Endodermal cell (in vitro differentiated cells): ENCODE measurements at regions not wholly inside any gene's neighbourhood (a gene's known extent, or its start where the extent isn't known, plus 50 kb on each side); places are given as distances from the start of the nearest gene placed in this dataset.

Experiments
- DNase-seq: peaks from one replicate; pipeline ENCODE4 v3.0.0-alpha.2; 2017
- H3K27ac ChIP-seq: 2 replicates; pipeline ENCODE4 v1.5.1; 2013; ENCODE audit warnings: mild to moderate bottlenecking, low read depth, low read length, moderate library complexity
- H3K27me3 ChIP-seq: 2 replicates; pipeline ENCODE4 v1.6.1; 2013; ENCODE audit warnings: mild to moderate bottlenecking, low read length, moderate library complexity; ENCODE audit not compliant: insufficient read depth, control insufficient read depth, poor library complexity, severe bottlenecking
- H3K36me3 ChIP-seq: 2 replicates; pipeline ENCODE4 v1.7.0; 2013; ENCODE audit warnings: mild to moderate bottlenecking, low read length, moderate library complexity; ENCODE audit not compliant: control insufficient read depth, insufficient read depth
- H3K4me1 ChIP-seq: one replicate; pipeline ENCODE4 v1.7.0; 2013; ENCODE audit warnings: low read length; ENCODE audit not compliant: control insufficient read depth, insufficient read depth
- H3K4me3 ChIP-seq: 2 replicates; pipeline ENCODE4 v1.5.1; 2013; ENCODE audit warnings: mild to moderate bottlenecking, low read length, moderate library complexity
- H3K9ac ChIP-seq: 2 replicates; pipeline ENCODE4 v1.6.1; 2013; ENCODE audit warnings: mild to moderate bottlenecking, low read length, moderate library complexity; ENCODE audit not compliant: poor library complexity, severe bottlenecking; ENCODE audit errors: extremely low read depth
- H3K9me3 ChIP-seq: 2 replicates; pipeline ENCODE4 v1.6.1; 2013; ENCODE audit warnings: mild to moderate bottlenecking, low read length, moderate library complexity; ENCODE audit not compliant: control insufficient read depth
- H3K27ac Mint-ChIP-seq: 2 replicates; pipeline ENCODE4 v1.8.0; 2020; ENCODE audit warnings: mixed read lengths
- H3K27me3 Mint-ChIP-seq: 2 replicates; pipeline ENCODE4 v1.8.0; 2021; ENCODE audit warnings: mild to moderate bottlenecking, mixed read lengths; ENCODE audit not compliant: insufficient read depth
- H3K36me3 Mint-ChIP-seq: 2 replicates; pipeline ENCODE4 v1.8.0; 2020; ENCODE audit warnings: low read depth, mixed read lengths
- H3K4me1 Mint-ChIP-seq: 2 replicates; pipeline ENCODE4 v1.8.0; 2020; ENCODE audit warnings: mixed read lengths
- H3K4me3 Mint-ChIP-seq: 2 replicates; pipeline ENCODE4 v1.8.0; 2020; ENCODE audit warnings: mild to moderate bottlenecking, moderate library complexity, mixed read lengths
- H3K9me3 Mint-ChIP-seq: 2 replicates; pipeline ENCODE4 v1.8.0; 2020; ENCODE audit warnings: mild to moderate bottlenecking, mixed read lengths
- CTCF ChIP-seq: fragments of 200-600 bp; sonication (generic); conservative IDR thresholded peaks from 2 replicates; pipeline ENCODE4 v1.5.0; 2021; ENCODE audit warnings: antibody characterized with exemption, mild to moderate bottlenecking
- WGBS, 2 experiments: methylation state at CpG; one replicate each; pipeline versions ENCODE4 v1.1.5 to v1.1.7; 2013; ENCODE audit warnings: missing lambda C conversion rate in 2 of 2, mixed read lengths in 1 of 2; ENCODE audit not compliant: insufficient coverage in 1 of 2, insufficient read length in 1 of 2; 5-methylcytosine and 5-hydroxymethylcytosine counted together

- WGBS, 2 experiments: 100% methylated on average over 1 of the region's 1 CpG
- peaks cover 17% of the 10 kb centered on the region for H3K9me3 Mint-ChIP-seq
- TF ChIP-seq CTCF: no peak
Observed at GRCh38 chr12:89781156-89781555, 72.5 kb upstream of the ATP2B1 start.

GRCh38 chr12:89779090-89779489, 70.5 kb upstream of the ATP2B1 start:
- Histone ChIP-seq H3K27ac (no peak overlapping the region), H3K36me3 (no peaks in the 10 kb centered on the region), H3K4me3 (peak overlapping the region; percentile 11), H3K4me1 (peaks cover 7% of the 10 kb centered on the region), H3K9me3 (peaks cover 10% of the 10 kb centered on the region), H3K27me3 (no peaks in the 10 kb centered on the region), H3K9ac (no peak overlapping the region)
- DNase-seq: no peak
- Mint-ChIP-seq H3K4me1 (peaks cover 22% of the 10 kb centered on the region), H3K36me3 (no peaks in the 10 kb centered on the region), H3K4me3 (no peak overlapping the region), H3K27ac (no peak overlapping the region), H3K27me3 (no peaks in the 10 kb centered on the region), H3K9me3 (no peaks in the 10 kb centered on the region)
- 85% methylated on average over 1 of the region's 1 CpG; no CpG with 5 or more reads in 1 of the 2 experiments for WGBS, 2 experiments
- TF ChIP-seq CTCF: no peak

More at GRCh38 chr12:89781156-89781555, 72.5 kb upstream of the ATP2B1 start:
- no peaks in the 10 kb centered on the region for H3K27me3 Mint-ChIP-seq
- H3K36me3 Mint-ChIP-seq: peaks cover 8% of the 10 kb centered on the region
- H3K27ac Mint-ChIP-seq: no peak overlapping the region
- no peak overlapping the region for H3K4me3 Mint-ChIP-seq
- Histone ChIP-seq H3K36me3 (no peaks in the 10 kb centered on the region), H3K4me3 (no peak overlapping the region), H3K9me3 (peaks cover 30% of the 10 kb centered on the region), H3K4me1 (peaks cover 2% of the 10 kb centered on the region), H3K27ac (no peak overlapping the region), H3K9ac (no peak overlapping the region), H3K27me3 (no peaks in the 10 kb centered on the region)
- peaks cover 22% of the 10 kb centered on the region for H3K4me1 Mint-ChIP-seq
- DNase-seq: no peak

GRCh38 chr12:89777733-89778379, 69.2 kb upstream of the ATP2B1 start:
- Mint-ChIP-seq H3K4me3 (peak overlapping the region; percentile 9), H3K27me3 (no peaks in the 10 kb centered on the region), H3K36me3 (no peaks in the 10 kb centered on the region), H3K4me1 (peaks cover 22% of the 10 kb centered on the region), H3K9me3 (no peaks in the 10 kb centered on the region), H3K27ac (peak overlapping the region; percentile 10)
- DNase-seq: peak; percentile 68
- WGBS, 2 experiments: 80 to 100% methylated on average over 1 to 2 of the region's 2 CpGs
- Histone ChIP-seq H3K27ac (no peak overlapping the region), H3K27me3 (no peaks in the 10 kb centered on the region), H3K9me3 (peaks cover 9% of the 10 kb centered on the region), H3K36me3 (no peaks in the 10 kb centered on the region), H3K4me3 (peak overlapping the region; percentile 11), H3K4me1 (peaks cover 7% of the 10 kb centered on the region), H3K9ac (no peak overlapping the region)
- no peak for TF ChIP-seq CTCF
